Karpas-422 (cell line): ENCODE measurements at regions not wholly inside any gene's neighbourhood (a gene's known extent, or its start where the extent isn't known, plus 50 kb on each side); places are given as distances from the start of the nearest gene placed in this dataset.

Experiments
- DNase-seq: peaks from one replicate; pipeline ENCODE4 v3.0.0-alpha.2; 2015
- H2AFZ ChIP-seq: fragments of 200-600 bp; sonication (generic); 2 replicates; pipeline ENCODE4 v1.6.1; 2014; ENCODE audit warnings: antibody characterized with exemption, low read length, mixed read lengths
- H3K27ac ChIP-seq: fragments of 200-600 bp; sonication (generic); 2 replicates; pipeline ENCODE4 v1.5.1; 2014; ENCODE audit warnings: mild to moderate bottlenecking, low read length, moderate library complexity
- H3K27me3 ChIP-seq: fragments of 200-600 bp; sonication (generic); 2 replicates; pipeline ENCODE4 v1.6.1; 2014; ENCODE audit warnings: low read length, mixed read lengths
- H3K36me3 ChIP-seq: fragments of 200-600 bp; sonication (generic); 2 replicates; pipeline ENCODE4 v1.6.1; 2014; ENCODE audit warnings: low read length, mixed read lengths; ENCODE audit not compliant: insufficient read depth
- H3K4me1 ChIP-seq: fragments of 200-600 bp; sonication (generic); 2 replicates; pipeline ENCODE4 v1.6.1; 2014; ENCODE audit warnings: mild to moderate bottlenecking, low read length, mixed read lengths
- H3K4me2 ChIP-seq: fragments of 200-600 bp; sonication (generic); 2 replicates; pipeline ENCODE4 v1.6.1; 2014; ENCODE audit warnings: low read length, low read depth, mild to moderate bottlenecking; ENCODE audit not compliant: poor library complexity, severe bottlenecking
- H3K4me3 ChIP-seq: fragments of 200-600 bp; sonication (generic); 2 replicates; pipeline ENCODE4 v1.5.1; 2014; ENCODE audit warnings: mild to moderate bottlenecking, antibody characterized with exemption, low read length, mixed read lengths
- H3K79me2 ChIP-seq: fragments of 200-600 bp; sonication (generic); 2 replicates; pipeline ENCODE4 v1.6.1; 2014; ENCODE audit warnings: mild to moderate bottlenecking, low read length, mixed read lengths
- H3K9ac ChIP-seq: fragments of 200-600 bp; sonication (generic); 2 replicates; pipeline ENCODE4 v1.6.0; 2014; ENCODE audit warnings: low read length
- H3K9me2 ChIP-seq: fragments of 200-600 bp; sonication (generic), shearing (Covaris generic); replicated peaks from 2 replicates; pipeline ENCODE4 v1.6.0; 2014; ENCODE audit warnings: mild to moderate bottlenecking, low read length, moderate library complexity; ENCODE audit not compliant: insufficient read depth
- H3K9me3 ChIP-seq: fragments of 300-700, 200-600 bp; sonication (generic); 2 replicates; pipeline ENCODE4 v1.6.1; 2014; ENCODE audit warnings: low read length, mixed read lengths
- H4K20me1 ChIP-seq: fragments of 200-600 bp; sonication (generic); 2 replicates; pipeline ENCODE4 v1.6.1; 2014; ENCODE audit warnings: mild to moderate bottlenecking, antibody characterized with exemption, low read length, low read depth; ENCODE audit not compliant: insufficient read depth

DNA sequence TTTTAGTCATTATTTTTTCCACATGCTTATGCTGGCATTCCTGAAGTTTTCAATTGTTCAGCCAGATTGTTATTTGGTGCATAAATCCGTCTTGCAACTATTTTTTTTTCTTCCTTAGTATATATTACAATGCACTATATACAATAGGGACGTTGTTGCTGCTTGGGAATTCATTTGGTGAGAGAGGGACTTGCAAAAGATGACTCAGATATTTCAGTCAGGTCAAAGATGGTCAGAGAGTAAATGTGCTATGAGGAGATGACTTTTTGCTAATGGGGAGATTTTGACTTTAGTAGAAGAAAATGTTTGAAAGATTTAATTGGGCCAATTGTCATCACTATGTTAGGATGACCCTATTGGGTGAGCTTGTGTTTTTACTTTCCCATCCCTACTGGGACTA lies 348.4 kb upstream of the MTPN start:
- Histone ChIP-seq H4K20me1 (no peaks in the 10 kb centered on the region), H3K4me1 (no peaks in the 10 kb centered on the region), H3K4me3 (no peak overlapping the region), H2AFZ (no peak overlapping the region), H3K9me2 (no peaks in the 10 kb centered on the region), H3K79me2 (no peaks in the 10 kb centered on the region), H3K9ac (no peak overlapping the region), H3K4me2 (no peak overlapping the region), H3K36me3 (no peaks in the 10 kb centered on the region), H3K27me3 (no peaks in the 10 kb centered on the region), H3K9me3 (no peaks in the 10 kb centered on the region), H3K27ac (no peak overlapping the region)
- no peak for DNase-seq

DNA sequence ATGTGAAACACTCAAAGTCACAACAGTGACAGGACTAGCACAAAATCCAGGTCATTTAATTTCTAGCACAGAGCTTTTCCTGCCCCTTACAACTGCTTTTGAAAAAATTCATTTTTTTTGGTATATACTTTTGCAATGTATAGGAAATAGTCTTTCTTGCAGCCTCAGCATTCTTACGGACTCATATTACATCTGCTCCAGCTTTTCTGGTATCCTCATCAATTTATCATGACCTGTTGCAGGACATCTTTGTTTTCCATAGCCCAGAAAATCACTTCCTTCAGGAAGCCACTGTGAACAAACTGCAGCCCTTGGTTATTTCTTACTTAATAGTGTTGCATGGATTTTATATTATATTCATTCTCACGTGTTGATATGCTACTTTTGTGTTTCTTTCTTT lies 347.9 kb upstream of the MTPN start:
- no peak overlapping the region for H3K4me3 ChIP-seq
- H3K9me2 ChIP-seq: no peaks in the 10 kb centered on the region
- no peaks in the 10 kb centered on the region for H3K27me3 ChIP-seq
- no peaks in the 10 kb centered on the region for H3K4me1 ChIP-seq
- no peak overlapping the region for H2AFZ ChIP-seq
- no peaks in the 10 kb centered on the region for H3K79me2 ChIP-seq
- H4K20me1 ChIP-seq: no peaks in the 10 kb centered on the region
- no peak overlapping the region for H3K4me2 ChIP-seq
- no peak overlapping the region for H3K27ac ChIP-seq
- DNase-seq: no peak
- no peaks in the 10 kb centered on the region for H3K9me3 ChIP-seq
- H3K36me3 ChIP-seq: no peaks in the 10 kb centered on the region
- H3K9ac ChIP-seq: no peak overlapping the region

DNA sequence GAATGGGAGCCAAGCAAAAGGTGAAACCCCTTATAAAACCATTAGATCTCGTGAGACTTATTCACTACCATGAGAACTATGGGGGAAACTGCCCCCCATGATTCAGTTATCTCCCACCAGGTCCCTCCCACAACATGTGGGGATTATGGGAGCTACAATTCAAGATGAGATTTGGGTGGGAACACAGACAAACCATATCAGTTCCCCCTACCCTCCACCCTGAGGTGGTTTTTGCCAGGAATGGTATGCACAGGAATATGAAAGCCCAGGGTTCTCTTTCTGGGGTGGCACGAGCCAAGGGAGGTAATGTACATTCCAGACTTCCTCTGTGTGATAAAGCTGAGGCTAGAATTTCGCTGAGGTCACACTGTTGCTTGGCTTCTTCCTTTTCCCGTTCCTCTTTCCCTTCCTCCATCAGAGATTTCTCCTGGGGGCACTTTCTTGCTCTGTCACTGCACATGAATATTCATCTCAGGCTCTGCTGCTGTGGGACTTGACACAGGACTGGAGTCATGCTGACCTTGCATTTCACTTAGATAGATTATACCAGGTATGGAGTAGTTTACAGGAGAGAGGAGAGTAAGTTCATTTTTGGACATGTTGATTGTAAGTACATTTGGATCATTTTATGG lies 347.0 kb upstream of the MTPN start:
- Histone ChIP-seq H3K4me3 (no peak overlapping the region), H3K4me2 (no peak overlapping the region), H3K4me1 (no peaks in the 10 kb centered on the region), H2AFZ (no peak overlapping the region), H3K36me3 (no peaks in the 10 kb centered on the region), H3K9me2 (no peaks in the 10 kb centered on the region), H3K79me2 (no peaks in the 10 kb centered on the region), H3K27ac (no peak overlapping the region), H3K9ac (no peak overlapping the region), H3K9me3 (no peaks in the 10 kb centered on the region), H3K27me3 (no peaks in the 10 kb centered on the region), H4K20me1 (no peaks in the 10 kb centered on the region)
- DNase-seq: no peak

DNA sequence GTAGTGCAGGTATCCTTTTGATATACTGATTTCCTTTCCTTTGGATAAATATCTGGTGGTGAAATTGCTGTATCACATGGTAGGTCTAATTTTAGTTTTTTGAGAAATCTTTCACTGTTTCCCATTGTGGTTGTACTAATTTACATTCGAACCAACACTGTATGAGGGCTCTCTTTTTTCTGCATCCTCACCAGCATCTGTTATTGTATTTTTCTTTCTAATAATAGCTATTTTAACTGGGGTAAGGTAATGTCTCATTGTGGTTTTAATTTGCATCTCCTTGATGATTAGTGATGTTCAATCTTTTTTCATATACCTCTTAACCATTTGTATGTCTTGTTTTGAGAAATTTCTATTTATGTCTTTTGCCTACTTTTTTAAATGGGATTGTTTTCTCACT lies 335.4 kb upstream of the MTPN start:
- H3K9ac ChIP-seq: no peak overlapping the region
- no peaks in the 10 kb centered on the region for H3K79me2 ChIP-seq
- H3K4me2 ChIP-seq: no peak overlapping the region
- H3K9me2 ChIP-seq: no peaks in the 10 kb centered on the region
- H3K27ac ChIP-seq: no peak overlapping the region
- no peaks in the 10 kb centered on the region for H3K36me3 ChIP-seq
- no peaks in the 10 kb centered on the region for H4K20me1 ChIP-seq
- peaks cover 32% of the 10 kb centered on the region for H3K4me1 ChIP-seq
- no peak overlapping the region for H3K4me3 ChIP-seq
- no peak for DNase-seq
- no peaks in the 10 kb centered on the region for H3K27me3 ChIP-seq
- peak overlapping the region; percentile 64; the same call in 1 of the 2 replicates for H2AFZ ChIP-seq
- H3K9me3 ChIP-seq: peaks cover 5% of the 10 kb centered on the region

DNA sequence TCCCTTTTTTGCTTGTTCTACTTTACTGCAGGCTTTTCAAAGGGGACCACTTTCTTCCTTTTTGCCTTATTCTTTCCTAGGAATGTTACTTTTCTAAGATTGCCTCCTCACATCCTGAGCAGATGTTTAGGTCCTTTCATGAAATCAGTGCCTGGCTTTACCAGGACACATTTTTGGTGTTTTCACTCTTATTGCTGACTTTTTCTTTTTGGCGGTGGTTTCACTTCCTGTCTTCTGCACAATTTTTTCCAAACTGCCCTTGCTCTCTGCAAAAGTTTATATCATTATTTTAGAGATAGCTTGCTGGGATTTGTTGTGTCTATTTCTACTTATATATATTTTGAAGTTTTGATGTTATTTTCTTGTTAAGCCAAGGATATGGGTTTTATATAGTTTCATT lies 332.2 kb upstream of the MTPN start:
- Histone ChIP-seq H3K4me2 (no peak overlapping the region), H3K4me3 (no peak overlapping the region), H3K36me3 (no peaks in the 10 kb centered on the region), H3K9me2 (no peaks in the 10 kb centered on the region), H3K79me2 (no peaks in the 10 kb centered on the region), H4K20me1 (no peaks in the 10 kb centered on the region), H3K27ac (peak overlapping the region; percentile 20; the same call in 1 of the 2 replicates), H3K9me3 (peaks cover 5% of the 10 kb centered on the region), H3K27me3 (no peaks in the 10 kb centered on the region), H2AFZ (peak overlapping the region; percentile 28; the same call in 1 of the 2 replicates), H3K9ac (no peak overlapping the region), H3K4me1 (peaks cover 31% of the 10 kb centered on the region)
- DNase-seq: peak; percentile 69

DNA sequence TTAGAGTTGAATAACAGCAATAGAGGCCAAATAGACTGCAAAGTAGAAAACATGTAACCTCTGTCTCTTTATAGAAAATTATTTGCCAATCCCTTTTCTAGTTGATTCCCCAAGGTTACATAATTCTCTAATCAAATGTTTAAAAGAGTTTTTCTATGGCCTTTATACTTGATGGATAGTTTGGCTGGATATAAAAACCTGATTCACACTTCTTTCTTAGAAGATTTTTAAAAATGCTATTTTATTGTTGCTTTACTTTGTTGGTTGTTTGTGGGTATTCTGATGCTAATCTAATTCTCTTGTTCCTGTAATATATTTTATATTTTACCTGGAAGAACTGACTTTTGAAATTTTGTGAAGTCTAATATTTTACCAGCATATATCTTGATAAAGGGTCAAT lies 331.1 kb upstream of the MTPN start:
- Histone ChIP-seq H3K4me3 (no peak overlapping the region), H3K27me3 (no peaks in the 10 kb centered on the region), H3K9me3 (peaks cover 5% of the 10 kb centered on the region), H3K4me2 (no peak overlapping the region), H3K4me1 (peaks cover 23% of the 10 kb centered on the region), H3K36me3 (no peaks in the 10 kb centered on the region), H3K9ac (no peak overlapping the region), H3K9me2 (no peaks in the 10 kb centered on the region), H3K27ac (no peak overlapping the region), H4K20me1 (no peaks in the 10 kb centered on the region), H2AFZ (no peak overlapping the region), H3K79me2 (no peaks in the 10 kb centered on the region)
- DNase-seq: no peak

DNA sequence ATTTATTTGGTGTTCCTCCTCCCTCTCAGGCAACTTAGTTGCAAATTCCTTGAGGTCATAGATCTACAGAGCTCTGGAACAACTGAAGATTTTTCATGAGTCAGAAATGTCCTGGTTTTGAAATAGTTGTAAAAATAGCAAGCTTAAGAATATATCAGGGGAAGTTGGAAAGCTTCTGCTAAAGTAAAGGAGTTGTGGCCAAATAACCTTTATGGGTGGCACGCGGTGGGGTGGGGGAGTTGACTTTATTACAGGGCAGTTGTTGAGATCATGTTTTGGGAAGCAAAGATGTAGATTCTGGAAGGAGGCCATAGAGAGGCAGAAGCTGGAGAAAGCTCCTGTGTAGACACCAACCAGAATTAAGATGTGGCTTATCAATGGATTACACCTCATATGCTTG lies 326.0 kb upstream of the MTPN start:
- no peaks in the 10 kb centered on the region for H4K20me1 ChIP-seq
- H3K4me3 ChIP-seq: no peak overlapping the region
- H3K9me3 ChIP-seq: peaks cover 1% of the 10 kb centered on the region
- H3K9ac ChIP-seq: no peak overlapping the region
- H3K9me2 ChIP-seq: no peaks in the 10 kb centered on the region
- peak overlapping the region; percentile 85 for H2AFZ ChIP-seq
- no peak overlapping the region for H3K4me2 ChIP-seq
- peak overlapping the region; percentile 41 for H3K27ac ChIP-seq
- H3K36me3 ChIP-seq: no peaks in the 10 kb centered on the region
- H3K4me1 ChIP-seq: peaks cover 4% of the 10 kb centered on the region; the same call in 1 of the 2 replicates
- H3K79me2 ChIP-seq: no peaks in the 10 kb centered on the region
- no peak for DNase-seq
- H3K27me3 ChIP-seq: no peaks in the 10 kb centered on the region

DNA sequence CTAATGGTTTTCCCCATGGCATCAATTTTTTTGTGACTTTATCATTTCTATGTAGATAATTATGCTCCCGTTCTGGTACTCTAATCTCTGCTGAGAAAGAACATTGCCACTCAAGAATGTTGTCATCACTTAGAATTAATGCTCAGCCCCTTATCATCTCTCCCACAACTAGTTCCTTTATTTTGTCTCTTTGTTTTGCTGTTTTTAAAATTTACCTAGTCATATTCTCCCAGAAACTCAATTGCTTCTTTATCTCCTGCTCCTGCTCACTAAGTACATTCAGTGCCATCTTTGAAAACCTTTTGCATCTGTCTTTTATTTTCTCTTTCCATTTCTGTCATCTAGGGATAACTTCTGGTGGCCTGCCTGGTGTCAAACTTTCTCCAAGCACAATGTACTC lies 324.9 kb upstream of the MTPN start:
- Histone ChIP-seq H3K4me2 (no peak overlapping the region), H4K20me1 (no peaks in the 10 kb centered on the region), H3K27me3 (no peaks in the 10 kb centered on the region), H3K27ac (no peak overlapping the region), H3K79me2 (no peaks in the 10 kb centered on the region), H3K4me1 (peaks cover 4% of the 10 kb centered on the region; the same call in 1 of the 2 replicates), H3K36me3 (no peaks in the 10 kb centered on the region), H3K9ac (no peak overlapping the region), H3K9me2 (no peaks in the 10 kb centered on the region), H3K9me3 (no peaks in the 10 kb centered on the region; the same call in 1 of the 2 replicates), H3K4me3 (no peak overlapping the region), H2AFZ (no peak overlapping the region)
- DNase-seq: no peak
